K562 (cell line): ENCODE measurements at regions not wholly inside any gene's neighbourhood (a gene's known extent, or its start where the extent isn't known, plus 50 kb on each side); places are given as distances from the start of the nearest gene placed in this dataset.

ENCODE experiments used
- ATAC-seq: fragments of 200-7000 bp; cut with Tn5 transposase; 3 replicates; pipeline ENCODE4 v1.9.1; 2020; ENCODE audit warnings: moderate library complexity
- BruUV-seq: library from RNA; stranded (reverse); fragments of 400-500 nt; replicated peaks from 2 replicates; lab custom pipeline; 2021; lab: Mats Ljungman, UMichigan
- CTCF ChIA-PET: fragments of 300-600 bp; formaldehyde crosslinking; extraction: SDS; loops from one replicate; lab custom pipeline; 2021; ENCODE audit warnings: low intra/inter-chr PET ratio; lab: Yijun Ruan, JAX
- POLR2A ChIA-PET: fragments of 300-600, 350-650 bp; sonication (Branson Sonifier 250); formaldehyde crosslinking; extraction: SDS; loops from one replicate; lab custom pipeline; 2021; ENCODE audit warnings: antibody characterized with exemption, inconsistent platforms; lab: Yijun Ruan, JAX
- DNase-seq, 4 experiments: peaks; one replicate each; pipeline versions ENCODE4 v3.0.0 to v3.0.0-alpha.2; 2011 to 2018; ENCODE audit warnings: low spot score in 3 of 4, mixed read lengths in 3 of 4; ENCODE audit errors: extremely low read depth in 1 of 4
- FAIRE-seq: peaks from 2 replicates; lab custom pipeline; 2011; peaks lifted over from hg19 to GRCh38; lab: Jason Lieb, UNC
- H2AFZ ChIP-seq: 2 replicates; pipeline ENCODE4 v1.6.0; 2011; ENCODE audit warnings: low read depth, low read length, control low read depth, inconsistent platforms
- H3K27ac ChIP-seq: fragments of 200-600 bp; 3 replicates; pipeline ENCODE4 v1.8.0; 2011; ENCODE audit warnings: low read depth, mild to moderate bottlenecking, control low read depth, inconsistent platforms, low read length, moderate library complexity, mixed read lengths; ENCODE audit errors: extremely low read depth
- H3K27me3 ChIP-seq, 2 experiments: fragments of 300-600 bp in 1 of 2; 2 replicates in 1 of 2; 3 replicates in 1 of 2; pipeline versions ENCODE4 v1.6.0 to v1.8.0; 2011; ENCODE audit warnings: inconsistent platforms in 2 of 2, low read length in 2 of 2, mild to moderate bottlenecking in 1 of 2, mixed read lengths in 1 of 2, moderate library complexity in 1 of 2; ENCODE audit not compliant: control insufficient read depth in 2 of 2, insufficient read depth in 2 of 2
- H3K36me3 ChIP-seq: fragments of 300-600 bp; 3 replicates; pipeline ENCODE4 v1.8.0; 2011; ENCODE audit warnings: mild to moderate bottlenecking, low read length, inconsistent platforms; ENCODE audit not compliant: control insufficient read depth, insufficient read depth
- H3K4me1 ChIP-seq, 2 experiments: fragments of 200-600 bp in 1 of 2; replicated peaks in 1 of 2; 2 replicates in 1 of 2; 3 replicates in 1 of 2; pipeline versions ENCODE4 v1.5.1 to v1.8.0; 2011; ENCODE audit warnings: inconsistent platforms in 2 of 2, low read length in 2 of 2, mild to moderate bottlenecking in 1 of 2, mixed read lengths in 1 of 2, moderate library complexity in 1 of 2; ENCODE audit not compliant: control insufficient read depth in 2 of 2, insufficient read depth in 2 of 2
- H3K4me2 ChIP-seq: 2 replicates; pipeline ENCODE4 v1.6.1; 2011; ENCODE audit warnings: low read length, control low read depth, inconsistent platforms, mixed read lengths; ENCODE audit not compliant: insufficient read depth
- H3K4me3 ChIP-seq: fragments of 200-600 bp; sonication (generic), shearing (Covaris generic); 2 replicates; pipeline ENCODE4 v1.5.1; 2016; ENCODE audit warnings: control low read depth, inconsistent platforms
- H3K79me2 ChIP-seq: fragments of 200-600 bp; 3 replicates; pipeline ENCODE4 v1.8.0; 2011; ENCODE audit warnings: low read length, inconsistent platforms; ENCODE audit not compliant: control insufficient read depth, insufficient read depth
- H3K9ac ChIP-seq, 2 experiments: 2 replicates each; pipeline versions ENCODE4 v1.6.0 to v1.6.1; 2011; ENCODE audit warnings: low read depth in 2 of 2, low read length in 2 of 2, control low read depth in 1 of 2, inconsistent platforms in 1 of 2, mild to moderate bottlenecking in 1 of 2, mixed read lengths in 1 of 2; ENCODE audit not compliant: insufficient read depth in 1 of 2
- H3K9me1 ChIP-seq: one replicate; pipeline ENCODE4 v1.6.0; 2011; ENCODE audit warnings: inconsistent platforms, mild to moderate bottlenecking, low read length, moderate library complexity; ENCODE audit not compliant: control insufficient read depth, insufficient read depth
- H3K9me3 ChIP-seq: replicated peaks from 2 replicates; pipeline ENCODE4 v1.5.1; 2011; ENCODE audit warnings: low read depth, low read length, inconsistent platforms; ENCODE audit not compliant: control insufficient read depth, insufficient read depth
- H4K20me1 ChIP-seq: replicated peaks from 2 replicates; pipeline ENCODE4 v1.6.1; 2011; ENCODE audit warnings: low read length, inconsistent platforms, mixed read lengths; ENCODE audit not compliant: control insufficient read depth, insufficient read depth
- BCOR ChIP-seq: fragments of 450-650 bp; IDR thresholded peaks from 2 replicates; pipeline ENCODE4 v1.6.1; 2016
- E2F8 ChIP-seq: fragments of 450-650 bp; IDR thresholded peaks from 2 replicates; pipeline ENCODE4 v1.7.1; 2018; ENCODE audit warnings: mild to moderate bottlenecking, low read depth; ENCODE audit not compliant: partially characterized antibody
- GATAD2B ChIP-seq: fragments of 450-650 bp; IDR thresholded peaks from 2 replicates; pipeline ENCODE4 v1.6.1; 2017; ENCODE audit warnings: mild to moderate bottlenecking, borderline replicate concordance
- HINFP ChIP-seq: fragments of 450-650 bp; conservative IDR thresholded peaks from 2 replicates; pipeline ENCODE4 v1.6.1; 2016; ENCODE audit warnings: missing genetic modification characterization, low read depth, mild to moderate bottlenecking, control low read depth, missing compliant biosample characterization
- JUNB ChIP-seq: fragments of 450-650 bp; formaldehyde crosslinking; conservative IDR thresholded peaks from 2 replicates; pipeline ENCODE4 v1.4.0; 2020; ENCODE audit warnings: mild to moderate bottlenecking
- MED1 ChIP-seq: sonication (generic); formaldehyde crosslinking; IDR thresholded peaks from 2 replicates; pipeline ENCODE4 v1.8.1; 2023; ENCODE audit warnings: missing genetic modification reagents, borderline replicate concordance
- SNAPC5 ChIP-seq: fragments of 250-450 bp; sonication (Bioruptor Pico); IDR thresholded peaks from 2 replicates; pipeline ENCODE4 v1.8.0; 2021; ENCODE audit warnings: moderate library complexity, mild to moderate bottlenecking, inconsistent platforms
- THRB ChIP-seq: fragments of 450-650 bp; formaldehyde crosslinking; conservative IDR thresholded peaks from 2 replicates; pipeline ENCODE4 v1.4.0; 2022; ENCODE audit warnings: mild to moderate bottlenecking, missing genetic modification characterization
- WHSC1 ChIP-seq: IDR thresholded peaks from one replicate; pipeline ENCODE4 v1.6.1; 2012; ENCODE audit warnings: low read length, control low read depth, inconsistent platforms
- ZNF133 ChIP-seq: fragments of 250-450 bp; sonication (Bioruptor Pico); IDR thresholded peaks from 2 replicates; pipeline ENCODE4 v1.4.0; 2020; ENCODE audit warnings: mild to moderate bottlenecking
- ZNF3 ChIP-seq: fragments of 250-450 bp; sonication (Bioruptor Pico); IDR thresholded peaks from 2 replicates; pipeline ENCODE4 v1.5.0; 2021; ENCODE audit warnings: mild to moderate bottlenecking, moderate library complexity
- ZNF395 ChIP-seq: fragments of 200-800 bp; sonication (Bioruptor generic); IDR thresholded peaks from 2 replicates; pipeline ENCODE4 v1.6.1; 2017; ENCODE audit warnings: missing genetic modification characterization, missing compliant biosample characterization
- ZNF431 ChIP-seq: sonication (generic); formaldehyde crosslinking; IDR thresholded peaks from 2 replicates; pipeline ENCODE4 v1.8.0; 2022; ENCODE audit warnings: mild to moderate bottlenecking, missing genetic modification reagents
- ZNF551 ChIP-seq: fragments of 250-450 bp; sonication (Bioruptor Pico); IDR thresholded peaks from 2 replicates; pipeline ENCODE4 v1.5.0; 2021; ENCODE audit warnings: mild to moderate bottlenecking, moderate library complexity
- ZNF668 ChIP-seq: fragments of 250-450 bp; sonication (Bioruptor Pico); IDR thresholded peaks from 2 replicates; pipeline ENCODE4 v1.8.0; 2022; ENCODE audit warnings: mild to moderate bottlenecking, inconsistent platforms
- WGBS: fragments of 100-300 bp; shearing (Covaris generic); methylation state at CpG from one replicate; pipeline ENCODE4 v1.1.6; 2016; ENCODE audit warnings: low coverage, mixed read lengths; ENCODE audit not compliant: insufficient coverage; ENCODE audit errors: missing lambda C conversion rate; 5-methylcytosine and 5-hydroxymethylcytosine counted together
- in situ Hi-C: fragments of 300-500 bp; cut with MboI; formaldehyde crosslinking; loops from 4 replicates; pipeline ENCODE4 v1.15.0; 2018; ENCODE audit warnings: inconsistent platforms, mixed read lengths
- intact Hi-C: fragments of 100-400 bp; cut with micrococcal nuclease; formaldehyde crosslinking; loops from 2 replicates; pipeline ENCODE4 v1.14.2; 2022

GRCh38 chr4:27428661-27429060, 568.0 kb downstream of the STIM2 start:
- H3K4me2 ChIP-seq = no peak overlapping the region
- no peak for FAIRE-seq
- WGBS = 8% methylated on average over 1 of the region's 1 CpG
- no peaks in the 10 kb centered on the region for H3K79me2 ChIP-seq
- H3K27me3 ChIP-seq = no peaks in the 10 kb centered on the region
- ChIA-PET POLR2A (no interaction called here), CTCF (no interaction called here)
- no peak for ATAC-seq
- no TSS peak for BruUV-seq
- H3K4me3 ChIP-seq = no peak overlapping the region
- no peaks in the 10 kb centered on the region for H3K9me1 ChIP-seq
- DNase-seq = no peak
- H3K4me1 ChIP-seq = no peaks in the 10 kb centered on the region
- in situ Hi-C loops (no loop called here), intact Hi-C loops (no loop called here)
- no peak overlapping the region for H2AFZ ChIP-seq
- no peak overlapping the region for H3K9ac ChIP-seq
- no peaks in the 10 kb centered on the region for H4K20me1 ChIP-seq
- H3K9me3 ChIP-seq = no peaks in the 10 kb centered on the region
- no peaks in the 10 kb centered on the region for H3K36me3 ChIP-seq
- no peak overlapping the region for H3K27ac ChIP-seq
- TF ChIP-seq ZNF3 (CRISPR knock-in tag) (no peak), ZNF551 (CRISPR knock-in tag) (no peak), ZNF431 (no peak), THRB (CRISPR knock-in tag) (no peak), GATAD2B (no peak), E2F8 (no peak), ZNF133 (CRISPR knock-in tag) (no peak), JUNB (CRISPR knock-in tag) (no peak), ZNF395 (CRISPR knock-in tag) (no peak), BCOR (no peak), ZNF668 (CRISPR knock-in tag) (no peak), SNAPC5 (CRISPR knock-in tag) (no peak), MED1 (CRISPR knock-in tag) (no peak), HINFP (tag) (no peak), WHSC1 (no peak)
